HG03025 (cell line): ENCODE measurements at regions not wholly inside any gene's neighbourhood (a gene's known extent, or its start where the extent isn't known, plus 50 kb on each side); places are given as distances from the start of the nearest gene placed in this dataset.
"Not testable (repeated sequence)": the region's sequence is repeated elsewhere in the genome, so short reads cannot be mapped to it uniquely, and the experiment has no call there.

ENCODE experiments used
- ATAC-seq: cut with Tn5 transposase; IDR thresholded peaks from one replicate; pipeline ENCODE4 v1.9.1; 2021; ENCODE audit warnings: mild to moderate bottlenecking, moderate library complexity; ENCODE audit not compliant: unreplicated experiment, low FRiP score

GRCh38 chr14:28820677-28821076, 54.1 kb downstream of the FOXG1 start:
- no peak for ATAC-seq

GRCh38 chr14:28821993-28822392, 55.4 kb downstream of the FOXG1 start:
- ATAC-seq = no peak

- no peak for ATAC-seq
Measured at GRCh38 chr14:28823245-28823644, 56.7 kb downstream of the FOXG1 start.

GRCh38 chr14:28830115-28830534, 63.5 kb downstream of the FOXG1 start:
- ATAC-seq = no peak

- ATAC-seq = peak; percentile 98
Measured at GRCh38 chr14:28831126-28831525, 64.5 kb downstream of the FOXG1 start.

GRCh38 chr14:28842569-28842968, 76.0 kb downstream of the FOXG1 start:
- not testable (repeated sequence) for ATAC-seq

- no peak for ATAC-seq
Measured at GRCh38 chr14:28867571-28867970, 101.0 kb downstream of the FOXG1 start.

GRCh38 chr14:28870033-28870564, 103.5 kb downstream of the FOXG1 start:
- ATAC-seq = no peak

GRCh38 chr14:28875934-28876571, 109.5 kb downstream of the FOXG1 start:
- no peak for ATAC-seq

GRCh38 chr14:28876572-28876945, 110.0 kb downstream of the FOXG1 start:
- no peak for ATAC-seq

- ATAC-seq = no peak
Measured at GRCh38 chr14:28877923-28878322, 111.3 kb downstream of the FOXG1 start.

GRCh38 chr14:28879573-28879996, 113.0 kb downstream of the FOXG1 start:
- no peak for ATAC-seq

- ATAC-seq = no peak
Measured at GRCh38 chr14:28886940-28887339, 120.4 kb downstream of the FOXG1 start.

- no peak for ATAC-seq
Measured at GRCh38 chr14:28895389-28895788, 128.8 kb downstream of the FOXG1 start.

- no peak for ATAC-seq
Measured at GRCh38 chr14:28896337-28896736, 129.8 kb downstream of the FOXG1 start.

- no peak for ATAC-seq
Measured at GRCh38 chr14:28901631-28902030, 135.0 kb downstream of the FOXG1 start.

- ATAC-seq = no peak
Measured at GRCh38 chr14:28902930-28903329, 136.3 kb downstream of the FOXG1 start.

- ATAC-seq = no peak
Measured at GRCh38 chr14:28911521-28911920, 144.9 kb downstream of the FOXG1 start.

GRCh38 chr14:28913056-28913455, 146.5 kb downstream of the FOXG1 start:
- no peak for ATAC-seq

- no peak for ATAC-seq
Measured at GRCh38 chr14:28926122-28926521, 159.5 kb downstream of the FOXG1 start.

- no peak for ATAC-seq
Measured at GRCh38 chr14:28931999-28932398, 165.4 kb downstream of the FOXG1 start.

GRCh38 chr14:28936601-28937000, 170.0 kb downstream of the FOXG1 start:
- ATAC-seq = no peak

- no peak for ATAC-seq
Measured at GRCh38 chr14:28941758-28942157, 175.2 kb downstream of the FOXG1 start.
